ENCODE measurements at regions not wholly inside any gene's neighbourhood (a gene's known extent, or its start where the extent isn't known, plus 50 kb on each side); places are given as distances from the start of the nearest gene placed in this dataset.

GRCh38 chr11:42992594-42992993, 319.2 kb upstream of the API5 start:
- H3K9ac ChIP-seq (ENCODE audit: insufficient read depth, low read depth, low read length): no peak overlapping the region
- TF ChIP-seq ZNF124 (CRISPR knock-in tag; IDR thresholded peaks at IDR 0.05) (no peak), CHCHD3 (CRISPR knock-in tag; IDR thresholded peaks at IDR 0.05) (no peak)
- in situ Hi-C loops (cut with HindIII; ENCODE audit: extremely low pct_ligation_motif_present, low pct_unique_long_range_greater_than_20kb) (no loop called here), intact Hi-C loops (cut with micrococcal nuclease; ENCODE audit: unreplicated experiment) (no loop called here)
- FAIRE-seq (no peak), DNase-seq (ENCODE audit: low spot score) (no peak), ATAC-seq (no peak)
- no peak overlapping the region for H3K4me3 ChIP-seq (replicated peaks in 1 of 3; ENCODE audit: insufficient read depth in 1 of 3, low read depth in 2 of 3, low read length in 3 of 3)
- POLR2A ChIA-PET: no interaction called here
- BruUV-seq (replicated peaks): no TSS peak
- no peaks in the 10 kb centered on the region for H3K27me3 ChIP-seq (ENCODE audit: control insufficient read depth in 1 of 2, insufficient read depth in 2 of 2, low read length in 2 of 2)
- H3K4me1 ChIP-seq (ENCODE audit: insufficient read depth, low read length): no peaks in the 10 kb centered on the region
- no peak overlapping the region for H3K27ac ChIP-seq (ENCODE audit: extremely low read length, insufficient read depth, low read length)
- no peak overlapping the region for H3K4me2 ChIP-seq (ENCODE audit: low read depth, low read length)
- no peaks in the 10 kb centered on the region for H3K79me2 ChIP-seq (ENCODE audit: insufficient read depth, low read length)
- no peaks in the 10 kb centered on the region for H3K9me3 ChIP-seq (ENCODE audit: low read length)
- CTCF ChIA-PET (ENCODE audit: low intra/inter-chr PET ratio, low total read pairs): no interaction called here
- no peaks in the 10 kb centered on the region for H4K20me1 ChIP-seq (ENCODE audit: insufficient read depth, low read length)
- WGBS (ENCODE audit: low lambda C conversion rate): 1% methylated on average over 2 of the region's 2 CpGs
- H3K36me3 ChIP-seq (replicated peaks in 1 of 2; ENCODE audit: control insufficient read depth in 1 of 2, insufficient read depth in 2 of 2, low read length in 2 of 2): no peaks in the 10 kb centered on the region
- no peak overlapping the region for H2AFZ ChIP-seq (ENCODE audit: low read length)

GRCh38 chr11:42996421-42997307, 315.1 kb upstream of the API5 start:
- Histone ChIP-seq H3K36me3 (replicated peaks in 1 of 2; ENCODE audit: control insufficient read depth in 1 of 2, insufficient read depth in 2 of 2, low read length in 2 of 2) (no peaks in the 10 kb centered on the region), H3K4me3 (replicated peaks in 1 of 3; ENCODE audit: insufficient read depth in 1 of 3, low read depth in 2 of 3, low read length in 3 of 3) (no peak overlapping the region), H3K9ac (ENCODE audit: insufficient read depth, low read depth, low read length) (no peak overlapping the region), H2AFZ (ENCODE audit: low read length) (no peak overlapping the region), H3K27ac (ENCODE audit: extremely low read length, insufficient read depth, low read length) (no peak overlapping the region), H3K27me3 (ENCODE audit: control insufficient read depth in 1 of 2, insufficient read depth in 2 of 2, low read length in 2 of 2) (no peaks in the 10 kb centered on the region), H4K20me1 (ENCODE audit: insufficient read depth, low read length) (no peaks in the 10 kb centered on the region), H3K9me3 (ENCODE audit: low read length) (no peaks in the 10 kb centered on the region), H3K79me2 (ENCODE audit: insufficient read depth, low read length) (no peaks in the 10 kb centered on the region), H3K4me1 (ENCODE audit: insufficient read depth, low read length) (no peaks in the 10 kb centered on the region), H3K4me2 (ENCODE audit: low read depth, low read length) (no peak overlapping the region)
- ChIA-PET CTCF (ENCODE audit: low intra/inter-chr PET ratio, low total read pairs) (no interaction called here), POLR2A (no interaction called here)
- intact Hi-C loops (cut with micrococcal nuclease; ENCODE audit: unreplicated experiment) (no loop called here), in situ Hi-C loops (cut with HindIII; ENCODE audit: extremely low pct_ligation_motif_present, low pct_unique_long_range_greater_than_20kb) (no loop called here)
- no peak for ATAC-seq
- no TSS peak for BruUV-seq (replicated peaks)
- WGBS (ENCODE audit: low lambda C conversion rate): 4% methylated on average over 7 of the region's 9 CpGs
- DNase-seq (ENCODE audit: low spot score): no peak
- no peak for FAIRE-seq
- TF ChIP-seq PRDM4 (CRISPR knock-in tag; IDR thresholded peaks at IDR 0.05; ENCODE audit: borderline replicate concordance): no peak
- no peak for TF ChIP-seq PREB (CRISPR knock-in tag; IDR thresholded peaks at IDR 0.05)
- TF ChIP-seq RFX1 (IDR thresholded peaks at IDR 0.05): no peak
- TF ChIP-seq, protein P1, sequence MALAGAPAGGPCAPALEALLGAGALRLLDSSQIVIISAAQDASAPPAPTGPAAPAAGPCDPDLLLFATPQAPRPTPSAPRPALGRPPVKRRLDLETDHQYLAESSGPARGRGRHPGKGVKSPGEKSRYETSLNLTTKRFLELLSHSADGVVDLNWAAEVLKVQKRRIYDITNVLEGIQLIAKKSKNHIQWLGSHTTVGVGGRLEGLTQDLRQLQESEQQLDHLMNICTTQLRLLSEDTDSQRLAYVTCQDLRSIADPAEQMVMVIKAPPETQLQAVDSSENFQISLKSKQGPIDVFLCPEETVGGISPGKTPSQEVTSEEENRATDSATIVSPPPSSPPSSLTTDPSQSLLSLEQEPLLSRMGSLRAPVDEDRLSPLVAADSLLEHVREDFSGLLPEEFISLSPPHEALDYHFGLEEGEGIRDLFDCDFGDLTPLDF (CRISPR knock-in tag; IDR thresholded peaks at IDR 0.05): no peak
- TF ChIP-seq, protein P2, sequence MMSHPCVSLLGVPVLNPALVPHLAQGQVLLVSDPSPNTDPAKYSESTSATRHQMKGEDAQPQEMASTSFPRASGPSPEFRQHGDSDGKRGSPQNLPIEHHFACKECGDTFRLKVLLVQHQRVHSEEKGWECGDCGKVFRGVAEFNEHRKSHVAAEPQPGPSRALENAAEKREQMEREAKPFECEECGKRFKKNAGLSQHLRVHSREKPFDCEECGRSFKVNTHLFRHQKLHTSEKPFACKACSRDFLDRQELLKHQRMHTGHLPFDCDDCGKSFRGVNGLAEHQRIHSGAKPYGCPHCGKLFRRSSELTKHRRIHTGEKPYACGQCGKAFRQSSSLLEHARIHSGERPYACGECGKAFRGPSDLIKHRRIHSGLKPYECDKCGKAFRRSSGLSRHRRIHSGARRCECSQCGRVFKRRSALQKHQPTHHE (CRISPR knock-in tag; IDR thresholded peaks at IDR 0.05; ENCODE audit: borderline replicate concordance): no peak
- TF ChIP-seq RAD21 (CRISPR knock-in tag; IDR thresholded peaks at IDR 0.05): no peak
- TF ChIP-seq ZNF543 (CRISPR knock-in tag; IDR thresholded peaks at IDR 0.05): no peak
- no peak for TF ChIP-seq GMEB2 (CRISPR knock-in tag; IDR thresholded peaks at IDR 0.05; ENCODE audit: low read depth)
